ENCODE measurements at regions not wholly inside any gene's neighbourhood (a gene's known extent, or its start where the extent isn't known, plus 50 kb on each side); places are given as distances from the start of the nearest gene placed in this dataset.

- TF ChIP-seq, protein P1, sequence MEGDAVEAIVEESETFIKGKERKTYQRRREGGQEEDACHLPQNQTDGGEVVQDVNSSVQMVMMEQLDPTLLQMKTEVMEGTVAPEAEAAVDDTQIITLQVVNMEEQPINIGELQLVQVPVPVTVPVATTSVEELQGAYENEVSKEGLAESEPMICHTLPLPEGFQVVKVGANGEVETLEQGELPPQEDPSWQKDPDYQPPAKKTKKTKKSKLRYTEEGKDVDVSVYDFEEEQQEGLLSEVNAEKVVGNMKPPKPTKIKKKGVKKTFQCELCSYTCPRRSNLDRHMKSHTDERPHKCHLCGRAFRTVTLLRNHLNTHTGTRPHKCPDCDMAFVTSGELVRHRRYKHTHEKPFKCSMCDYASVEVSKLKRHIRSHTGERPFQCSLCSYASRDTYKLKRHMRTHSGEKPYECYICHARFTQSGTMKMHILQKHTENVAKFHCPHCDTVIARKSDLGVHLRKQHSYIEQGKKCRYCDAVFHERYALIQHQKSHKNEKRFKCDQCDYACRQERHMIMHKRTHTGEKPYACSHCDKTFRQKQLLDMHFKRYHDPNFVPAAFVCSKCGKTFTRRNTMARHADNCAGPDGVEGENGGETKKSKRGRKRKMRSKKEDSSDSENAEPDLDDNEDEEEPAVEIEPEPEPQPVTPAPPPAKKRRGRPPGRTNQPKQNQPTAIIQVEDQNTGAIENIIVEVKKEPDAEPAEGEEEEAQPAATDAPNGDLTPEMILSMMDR (conservative IDR thresholded peaks at IDR 0.05 in 1 of 2, IDR thresholded peaks at IDR 0.05 in 1 of 2; ENCODE audit: low read depth in 1 of 2, low read length in 2 of 2) = no peak
- TF ChIP-seq EZH2 (IDR thresholded peaks at IDR 0.05; ENCODE audit: low read length, missing control alignments) = no peak
- DNase-seq (ENCODE audit: low read depth in 2 of 2) = no peak
Observed at GRCh38 chr13:72120632-72121031, 253.6 kb upstream of the DACH1 start.

GRCh38 chr13:72113931-72114330 lies 246.9 kb upstream of the DACH1 start:
- H3K36me3 ChIP-seq (ENCODE audit: control insufficient read depth, insufficient read depth, low read length) = no peaks in the 10 kb centered on the region
- no peak for DNase-seq (ENCODE audit: low read depth in 2 of 2)
- H3K27me3 ChIP-seq (ENCODE audit: control insufficient read depth, insufficient read depth, low read length) = no peaks in the 10 kb centered on the region
- H3K9me3 ChIP-seq (ENCODE audit: control insufficient read depth, insufficient read depth, low read depth, low read length) = no peaks in the 10 kb centered on the region
- H3K79me2 ChIP-seq (ENCODE audit: control insufficient read depth, insufficient read depth, low read length) = no peaks in the 10 kb centered on the region
- H4K20me1 ChIP-seq (ENCODE audit: control insufficient read depth, extremely low read depth, insufficient read depth, low read length) = no peaks in the 10 kb centered on the region
- no peak overlapping the region for H2AFZ ChIP-seq (ENCODE audit: low read length)
- H3K4me2 ChIP-seq (ENCODE audit: extremely low read depth, insufficient read depth, low read length) = no peak overlapping the region
- TF ChIP-seq, protein P1 (conservative IDR thresholded peaks at IDR 0.05 in 1 of 2, IDR thresholded peaks at IDR 0.05 in 1 of 2; ENCODE audit: low read depth in 1 of 2, low read length in 2 of 2) = no peak
- TF ChIP-seq EZH2 (IDR thresholded peaks at IDR 0.05; ENCODE audit: low read length, missing control alignments) = no peak
- H3K4me3 ChIP-seq (replicated peaks in 1 of 4; ENCODE audit: control extremely low read depth in 1 of 4, insufficient read depth in 1 of 4, low read depth in 3 of 4, low read length in 4 of 4) = no peak overlapping the region
- H3K27ac ChIP-seq (ENCODE audit: insufficient read depth, low read length) = no peak overlapping the region
- no peak overlapping the region for H3K9ac ChIP-seq (ENCODE audit: insufficient read depth, low read length)
- H3K4me1 ChIP-seq (ENCODE audit: control insufficient read depth, extremely low read depth, insufficient read depth, low read length) = no peaks in the 10 kb centered on the region

More at GRCh38 chr13:72120632-72121031, 253.6 kb upstream of the DACH1 start:
- H3K4me1 ChIP-seq (ENCODE audit: control insufficient read depth, extremely low read depth, insufficient read depth, low read length) = no peaks in the 10 kb centered on the region
- H3K79me2 ChIP-seq (ENCODE audit: control insufficient read depth, insufficient read depth, low read length) = no peaks in the 10 kb centered on the region
- no peaks in the 10 kb centered on the region for H3K27me3 ChIP-seq (ENCODE audit: control insufficient read depth, insufficient read depth, low read length)
- H3K36me3 ChIP-seq (ENCODE audit: control insufficient read depth, insufficient read depth, low read length) = no peaks in the 10 kb centered on the region
- no peak overlapping the region for H3K9ac ChIP-seq (ENCODE audit: insufficient read depth, low read length)
- H3K9me3 ChIP-seq (ENCODE audit: control insufficient read depth, insufficient read depth, low read depth, low read length) = no peaks in the 10 kb centered on the region
- no peak overlapping the region for H2AFZ ChIP-seq (ENCODE audit: low read length)
- no peak overlapping the region for H3K4me2 ChIP-seq (ENCODE audit: extremely low read depth, insufficient read depth, low read length)
- H4K20me1 ChIP-seq (ENCODE audit: control insufficient read depth, extremely low read depth, insufficient read depth, low read length) = no peaks in the 10 kb centered on the region
- H3K4me3 ChIP-seq (replicated peaks in 1 of 4; ENCODE audit: control extremely low read depth in 1 of 4, insufficient read depth in 1 of 4, low read depth in 3 of 4, low read length in 4 of 4) = no peak overlapping the region
- no peak overlapping the region for H3K27ac ChIP-seq (ENCODE audit: insufficient read depth, low read length)

DNA sequence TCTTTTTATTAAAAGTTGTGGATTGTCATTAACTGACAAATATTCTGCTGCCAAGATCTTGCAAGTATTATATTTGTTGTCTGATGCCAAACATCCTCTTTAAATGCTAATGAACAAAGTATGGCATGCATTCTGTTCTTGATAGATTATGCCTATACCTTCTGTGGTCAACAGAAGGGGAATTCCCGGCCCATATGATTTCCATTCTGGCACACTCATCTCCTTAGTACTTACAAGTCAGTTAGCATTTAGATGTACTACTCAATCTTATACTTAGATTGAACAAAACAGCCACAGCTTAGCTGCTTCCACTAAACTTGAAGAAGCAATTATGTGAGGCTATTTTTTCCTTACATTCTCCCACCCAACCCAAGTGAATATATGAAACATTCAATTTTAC lies 246.1 kb upstream of the DACH1 start:
- H3K36me3 ChIP-seq (ENCODE audit: control insufficient read depth, insufficient read depth, low read length) = no peaks in the 10 kb centered on the region
- no peaks in the 10 kb centered on the region for H3K4me1 ChIP-seq (ENCODE audit: control insufficient read depth, extremely low read depth, insufficient read depth, low read length)
- no peak for DNase-seq (ENCODE audit: low read depth in 2 of 2)
- TF ChIP-seq EZH2 (IDR thresholded peaks at IDR 0.05; ENCODE audit: low read length, missing control alignments) = no peak
- TF ChIP-seq, protein P1 (conservative IDR thresholded peaks at IDR 0.05 in 1 of 2, IDR thresholded peaks at IDR 0.05 in 1 of 2; ENCODE audit: low read depth in 1 of 2, low read length in 2 of 2) = no peak
- H3K9me3 ChIP-seq (ENCODE audit: control insufficient read depth, insufficient read depth, low read depth, low read length) = no peaks in the 10 kb centered on the region
- no peak overlapping the region for H3K4me2 ChIP-seq (ENCODE audit: extremely low read depth, insufficient read depth, low read length)
- no peak overlapping the region for H2AFZ ChIP-seq (ENCODE audit: low read length)
- H3K27me3 ChIP-seq (ENCODE audit: control insufficient read depth, insufficient read depth, low read length) = no peaks in the 10 kb centered on the region
- no peaks in the 10 kb centered on the region for H3K79me2 ChIP-seq (ENCODE audit: control insufficient read depth, insufficient read depth, low read length)
- H4K20me1 ChIP-seq (ENCODE audit: control insufficient read depth, extremely low read depth, insufficient read depth, low read length) = no peaks in the 10 kb centered on the region
- H3K9ac ChIP-seq (ENCODE audit: insufficient read depth, low read length) = no peak overlapping the region
- H3K27ac ChIP-seq (ENCODE audit: insufficient read depth, low read length) = no peak overlapping the region
- H3K4me3 ChIP-seq (replicated peaks in 1 of 4; ENCODE audit: control extremely low read depth in 1 of 4, insufficient read depth in 1 of 4, low read depth in 3 of 4, low read length in 4 of 4) = no peak overlapping the region

Data from fibroblast of lung (primary cell).